HG02763 (cell line): ENCODE measurements at regions not wholly inside any gene's neighbourhood (a gene's known extent, or its start where the extent isn't known, plus 50 kb on each side); places are given as distances from the start of the nearest gene placed in this dataset.
A peak's percentile ranks its signal among the peaks of the same experiment; 100 is the strongest.

Experiments used
- ATAC-seq: cut with Tn5 transposase; IDR thresholded peaks from one replicate; pipeline ENCODE4 v1.9.1; 2021; ENCODE audit warnings: mild to moderate bottlenecking, moderate library complexity; ENCODE audit not compliant: unreplicated experiment

- ATAC-seq: no peak
Observed at GRCh38 chr15:38646716-38647115, 82.1 kb upstream of the RASGRP1 start.

GRCh38 chr15:38647683-38648082 is 83.1 kb upstream of the RASGRP1 start:
- ATAC-seq: no peak

- ATAC-seq: no peak
Observed at GRCh38 chr15:38648121-38648843, 83.7 kb upstream of the RASGRP1 start.

- ATAC-seq: no peak
Observed at GRCh38 chr15:38650384-38650783, 85.8 kb upstream of the RASGRP1 start.

- no peak for ATAC-seq
Observed at GRCh38 chr15:38650936-38651327, 86.3 kb upstream of the RASGRP1 start.

GRCh38 chr15:38651328-38652038 is 86.9 kb upstream of the RASGRP1 start:
- ATAC-seq: no peak

- no peak for ATAC-seq
Observed at GRCh38 chr15:38652183-38652794, 87.7 kb upstream of the RASGRP1 start.

GRCh38 chr15:38652998-38653397 is 88.4 kb upstream of the RASGRP1 start:
- no peak for ATAC-seq

- no peak for ATAC-seq
Observed at GRCh38 chr15:38658431-38658830, 93.8 kb upstream of the RASGRP1 start.

GRCh38 chr15:38660738-38661137 is 96.1 kb upstream of the RASGRP1 start:
- no peak for ATAC-seq

GRCh38 chr15:38662033-38662802 is 97.6 kb upstream of the RASGRP1 start:
- ATAC-seq: no peak

GRCh38 chr15:38662805-38663204 is 98.2 kb upstream of the RASGRP1 start:
- ATAC-seq: no peak

- ATAC-seq: no peak
Observed at GRCh38 chr15:38665586-38666305, 101.1 kb upstream of the RASGRP1 start.

- ATAC-seq: no peak
Observed at GRCh38 chr15:38666865-38667510, 102.4 kb upstream of the RASGRP1 start.

- no peak for ATAC-seq
Observed at GRCh38 chr15:38667890-38668850, 103.6 kb upstream of the RASGRP1 start.

- no peak for ATAC-seq
Observed at GRCh38 chr15:38668898-38669391, 104.3 kb upstream of the RASGRP1 start.

GRCh38 chr15:38670128-38671005 is 105.8 kb upstream of the RASGRP1 start:
- peak; percentile 45 for ATAC-seq

- ATAC-seq: no peak
Observed at GRCh38 chr15:38671006-38671387, 106.4 kb upstream of the RASGRP1 start.
